PC-3 (cell line): ENCODE measurements at regions not wholly inside any gene's neighbourhood (a gene's known extent, or its start where the extent isn't known, plus 50 kb on each side); places are given as distances from the start of the nearest gene placed in this dataset.

Experiments used
- CTCF ChIP-seq: fragments of 300-600 bp; sonication (generic); conservative IDR thresholded peaks from 2 replicates; pipeline ENCODE4 v1.5.1; 2017; ENCODE audit warnings: antibody characterized with exemption, low read depth, mild to moderate bottlenecking, low read length
- EZH2phosphoT487 ChIP-seq: fragments of 300-600 bp; sonication (generic); IDR thresholded peaks from 2 replicates; pipeline ENCODE4 v1.6.1; 2018; ENCODE audit warnings: mild to moderate bottlenecking, antibody characterized with exemption, low read length, borderline replicate concordance

DNA sequence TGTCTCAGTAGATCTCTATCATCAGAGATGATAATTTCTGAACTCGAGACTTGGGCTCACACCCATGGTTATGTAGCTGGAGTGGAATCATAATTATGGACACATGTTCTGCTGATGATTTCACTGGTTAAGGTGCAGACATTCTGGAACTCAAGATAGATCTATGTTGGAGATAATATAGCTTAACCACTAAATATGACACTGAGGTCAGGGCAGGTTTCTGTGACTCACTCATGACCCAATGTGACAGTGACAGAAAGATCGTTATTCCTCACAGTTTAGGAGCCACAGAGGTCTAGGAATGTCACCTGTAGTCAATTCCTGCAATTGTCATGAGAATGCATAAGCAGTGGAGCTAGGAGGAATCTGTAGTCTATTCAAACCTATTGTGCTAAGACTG is 828.6 kb downstream of the TRIB2 start:
- TF ChIP-seq CTCF (no peak), EZH2phosphoT487 (no peak)
